Activated T-helper 1 cell treated with anti-CD3 and anti-CD28 coated beads, Interleukin-12 subunit alpha, Interleukin-12 subunit beta, Interleukin-2, Interleukin-4 antibody, amounts not matched to agents 30 ng/mL and 10 ng/mL and 1 ng/mL, durations not matched to agents 14 hours and 24 hours and 36 hours (primary cell): ENCODE measurements at regions not wholly inside any gene's neighbourhood (a gene's known extent, or its start where the extent isn't known, plus 50 kb on each side); places are given as distances from the start of the nearest gene placed in this dataset.
A peak's percentile ranks its signal among the peaks of the same experiment; 100 is the strongest.
"Not testable (repeated sequence)": the region's sequence is repeated elsewhere in the genome, so short reads cannot be mapped to it uniquely, and the experiment has no call there.

Experiments
- DNase-seq: peaks from one replicate; pipeline ENCODE4 v3.0.0; 2021; ENCODE audit warnings: low spot score
- H3K27ac Mint-ChIP-seq: one replicate; pipeline ENCODE4 v1.8.0; 2021; ENCODE audit warnings: mild to moderate bottlenecking, mixed read lengths
- H3K27me3 Mint-ChIP-seq: one replicate; pipeline ENCODE4 v1.8.0; 2022; ENCODE audit warnings: mild to moderate bottlenecking, moderate library complexity, mixed read lengths; ENCODE audit not compliant: insufficient read depth
- H3K36me3 Mint-ChIP-seq: one replicate; pipeline ENCODE4 v1.8.0; 2021; ENCODE audit warnings: low read depth, mixed read lengths
- H3K4me1 Mint-ChIP-seq: one replicate; pipeline ENCODE4 v1.8.0; 2021; ENCODE audit warnings: low read depth, mixed read lengths
- H3K4me3 Mint-ChIP-seq: one replicate; pipeline ENCODE4 v1.8.0; 2021; ENCODE audit warnings: mild to moderate bottlenecking, moderate library complexity, mixed read lengths
- H3K9me3 Mint-ChIP-seq: one replicate; pipeline ENCODE4 v1.8.0; 2021; ENCODE audit warnings: mixed read lengths
- intact Hi-C: fragments of 100-400 bp; cut with micrococcal nuclease; formaldehyde crosslinking; loops from one replicate; pipeline ENCODE4 v1.15.1; 2024

DNA sequence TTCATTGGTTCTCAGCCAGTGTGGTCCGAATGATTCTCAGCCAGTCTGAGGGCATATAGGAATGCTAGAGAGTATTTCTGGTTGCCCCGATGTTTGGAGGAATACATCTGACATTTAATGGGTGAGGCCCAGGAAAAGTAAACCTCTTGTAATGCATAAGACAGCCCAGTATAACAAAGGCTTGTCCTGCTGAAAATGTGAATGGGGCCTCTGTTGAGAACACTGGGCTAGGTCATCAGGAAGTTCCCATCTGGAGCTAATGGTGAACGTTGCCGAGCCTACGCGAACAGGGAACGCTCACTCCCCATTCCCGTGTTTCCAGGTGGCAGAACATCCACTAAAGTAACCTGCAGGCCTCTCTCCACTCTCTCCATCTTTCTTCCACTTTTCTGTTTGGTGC is 132.0 kb upstream of the CLNK start:
- peaks cover 12% of the 10 kb centered on the region for H3K9me3 Mint-ChIP-seq
- H3K4me1 Mint-ChIP-seq, result no peaks in the 10 kb centered on the region
- no peak for DNase-seq
- H3K27ac Mint-ChIP-seq, result no peak overlapping the region
- no peak overlapping the region for H3K4me3 Mint-ChIP-seq
- H3K36me3 Mint-ChIP-seq, result peaks cover 2% of the 10 kb centered on the region
- H3K27me3 Mint-ChIP-seq, result no peaks in the 10 kb centered on the region
- intact Hi-C loops, result no loop called here

DNA sequence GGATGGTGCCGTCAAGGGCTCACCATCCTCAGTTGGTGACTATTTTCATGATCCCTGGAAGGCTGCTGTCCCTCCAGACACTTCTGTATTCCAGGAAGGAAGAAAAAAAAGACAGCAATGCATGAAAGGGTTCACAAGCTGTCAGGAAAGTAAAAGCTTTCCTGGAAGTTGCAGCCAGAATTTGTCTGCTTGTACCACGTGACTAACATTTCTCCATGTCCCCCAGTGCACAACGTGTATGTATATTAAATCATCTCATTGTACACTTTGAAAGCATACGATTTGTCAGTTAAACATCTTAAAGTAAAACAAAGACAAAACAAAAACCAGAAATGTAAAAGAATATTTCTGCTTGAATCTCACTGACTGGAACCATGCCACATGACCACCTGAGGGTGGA is 127.4 kb upstream of the CLNK start:
- intact Hi-C loops, result loop anchor here (5.0 kb wide), 1 partner anchor 80 kb away; no protein-coding TSS in a partner anchor
- H3K27ac Mint-ChIP-seq, result no peak overlapping the region
- no peak for DNase-seq
- H3K4me3 Mint-ChIP-seq, result no peak overlapping the region
- H3K36me3 Mint-ChIP-seq, result peaks cover 2% of the 10 kb centered on the region
- no peaks in the 10 kb centered on the region for H3K4me1 Mint-ChIP-seq
- no peaks in the 10 kb centered on the region for H3K27me3 Mint-ChIP-seq
- peaks cover 27% of the 10 kb centered on the region for H3K9me3 Mint-ChIP-seq

DNA sequence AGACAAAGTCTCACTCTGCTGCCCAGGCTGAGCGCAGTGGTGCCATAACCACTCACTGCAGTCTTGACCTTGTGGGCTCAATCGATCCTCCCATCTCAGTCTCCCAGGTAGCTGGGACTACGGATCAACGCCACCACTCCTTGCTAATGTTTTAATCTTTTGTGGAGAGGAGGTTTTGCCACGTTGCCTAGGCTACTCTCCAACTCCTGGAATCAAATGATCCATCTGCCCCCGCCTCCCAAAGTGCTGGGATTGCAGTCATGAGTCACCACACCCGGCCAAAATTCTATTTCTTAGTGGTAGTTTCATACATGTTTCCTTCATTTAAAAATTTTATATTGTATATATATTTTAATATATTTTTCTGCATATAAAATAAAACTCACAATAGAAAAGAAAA is 125.8 kb upstream of the CLNK start:
- Mint-ChIP-seq H3K27me3 (no peaks in the 10 kb centered on the region), H3K9me3 (peaks cover 34% of the 10 kb centered on the region), H3K27ac (no peak overlapping the region), H3K36me3 (peaks cover 2% of the 10 kb centered on the region), H3K4me3 (no peak overlapping the region), H3K4me1 (peaks cover 6% of the 10 kb centered on the region)
- DNase-seq, result no peak
- intact Hi-C loops, result loop anchor here (5.0 kb wide), 1 partner anchor 78 kb away; no protein-coding TSS in a partner anchor

DNA sequence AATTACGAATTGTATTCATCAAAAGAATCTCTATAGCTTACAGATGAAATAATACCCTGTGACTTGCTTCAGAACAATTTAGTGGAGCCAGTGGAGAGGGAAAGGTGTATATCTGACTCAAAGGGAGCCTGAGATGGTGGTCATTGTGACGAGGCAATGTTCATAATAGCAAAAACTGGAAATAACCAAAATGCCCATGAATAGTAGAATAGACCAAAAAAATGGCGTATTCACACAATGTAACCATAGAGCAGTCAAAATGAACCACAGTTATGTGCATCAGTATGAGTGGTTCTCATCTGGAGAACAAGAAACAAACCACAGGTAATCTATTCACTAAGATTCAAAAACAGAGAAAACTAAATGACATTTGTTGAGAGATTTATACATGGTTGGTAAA is 125.3 kb upstream of the CLNK start:
- Mint-ChIP-seq H3K4me1 (peaks cover 7% of the 10 kb centered on the region), H3K27ac (no peak overlapping the region), H3K9me3 (peaks cover 35% of the 10 kb centered on the region), H3K27me3 (no peaks in the 10 kb centered on the region), H3K4me3 (no peak overlapping the region), H3K36me3 (peaks cover 2% of the 10 kb centered on the region)
- intact Hi-C loops, result loop anchor here (5.0 kb wide), 2 partner anchors 42 to 78 kb away; no protein-coding TSS in a partner anchor
- no peak for DNase-seq

DNA sequence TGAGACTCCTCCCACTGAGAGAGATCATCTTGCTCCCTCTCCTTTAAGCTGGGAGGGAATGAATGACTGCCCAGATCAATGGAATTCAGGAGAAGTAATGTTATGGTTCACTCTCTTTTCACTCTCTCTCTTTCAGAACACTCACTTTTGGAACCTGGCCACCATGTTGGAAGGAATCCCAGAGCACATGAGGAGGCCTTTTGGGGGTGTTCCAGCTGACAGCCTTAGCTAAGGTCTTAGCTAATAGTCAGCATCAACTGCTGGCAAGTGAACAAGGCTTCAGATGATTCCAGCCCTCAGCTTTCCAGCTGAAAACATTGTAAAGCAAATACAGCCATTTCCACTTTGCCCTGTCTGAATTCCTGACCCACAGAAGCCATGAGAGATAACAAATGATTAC is 124.0 kb upstream of the CLNK start:
- DNase-seq, result no peak
- intact Hi-C loops, result loop anchor here (5.0 kb wide), 1 partner anchor 44 kb away; no protein-coding TSS in a partner anchor
- H3K36me3 Mint-ChIP-seq, result no peaks in the 10 kb centered on the region
- peaks cover 26% of the 10 kb centered on the region for H3K9me3 Mint-ChIP-seq
- peaks cover 7% of the 10 kb centered on the region for H3K4me1 Mint-ChIP-seq
- H3K27me3 Mint-ChIP-seq, result peaks cover 2% of the 10 kb centered on the region
- H3K27ac Mint-ChIP-seq, result no peak overlapping the region
- no peak overlapping the region for H3K4me3 Mint-ChIP-seq

DNA sequence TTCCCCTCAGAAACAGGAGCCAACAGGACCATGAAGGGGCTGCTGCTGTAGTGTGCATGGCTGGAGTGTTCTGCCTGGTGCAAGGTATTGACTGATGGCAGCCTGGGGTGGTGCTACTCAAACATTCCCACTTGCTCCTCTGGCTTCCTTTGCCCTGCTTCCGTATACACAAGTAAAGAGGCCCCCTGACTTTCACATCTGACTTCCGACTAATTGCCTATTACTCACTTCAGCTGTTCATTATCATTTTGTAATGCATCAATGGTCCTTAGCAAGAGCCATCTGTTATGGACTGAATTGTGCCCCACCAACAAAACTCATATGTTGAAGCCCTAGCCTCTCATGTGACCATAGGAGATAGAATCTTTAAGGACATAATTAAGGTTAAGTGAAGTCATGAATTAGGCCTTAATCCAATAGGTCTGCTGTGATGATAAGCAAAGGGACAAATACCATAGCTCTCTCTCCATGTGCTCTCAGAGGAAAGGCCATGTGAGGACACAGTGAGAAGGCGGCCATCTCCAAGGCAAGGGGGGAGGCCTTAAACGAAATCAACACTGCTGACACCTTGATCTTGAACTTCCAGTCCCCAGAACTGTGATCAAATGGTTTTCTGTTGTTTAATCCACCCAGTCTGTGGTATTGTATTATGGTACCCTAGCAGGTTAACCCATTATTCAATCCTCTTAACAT is 122.5 kb upstream of the CLNK start:
- Mint-ChIP-seq H3K4me1 (peaks cover 7% of the 10 kb centered on the region), H3K9me3 (peaks cover 23% of the 10 kb centered on the region), H3K27ac (no peak overlapping the region), H3K36me3 (no peaks in the 10 kb centered on the region), H3K27me3 (peaks cover 2% of the 10 kb centered on the region), H3K4me3 (no peak overlapping the region)
- intact Hi-C loops, result loop anchor here (5.0 kb wide), 1 partner anchor 45 kb away; no protein-coding TSS in a partner anchor
- DNase-seq, result no peak

DNA sequence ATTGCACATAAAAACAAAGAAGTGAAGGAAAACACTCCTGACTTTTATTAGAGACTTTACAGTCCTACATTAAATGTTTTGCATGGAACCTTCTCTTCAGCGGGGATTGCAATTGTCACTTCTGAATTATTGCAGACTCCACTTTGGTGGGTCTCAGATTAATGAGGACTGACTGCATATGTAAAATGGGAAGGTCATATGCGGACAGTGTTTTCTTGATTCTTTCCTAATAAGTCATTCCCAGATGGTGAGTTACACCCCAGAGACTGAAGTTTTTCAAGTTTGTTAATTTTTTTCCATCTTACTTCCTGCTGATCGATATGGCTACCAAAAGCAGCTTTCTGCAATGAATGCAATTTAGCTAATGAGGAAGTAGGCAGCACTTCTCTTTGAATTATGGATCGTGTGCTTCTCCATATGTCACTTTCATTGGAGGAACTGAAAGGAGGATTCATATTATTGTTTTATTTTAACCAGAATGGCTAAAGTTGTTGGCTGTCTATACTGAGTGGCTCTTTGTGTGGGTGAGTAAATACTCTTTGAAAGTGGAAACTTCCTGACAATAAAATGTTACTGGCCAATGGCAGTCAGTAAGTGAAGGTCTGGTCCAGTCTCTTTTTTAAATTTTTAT is 119.3 kb upstream of the CLNK start:
- intact Hi-C loops, result no loop called here
- Mint-ChIP-seq H3K4me1 (peaks cover 7% of the 10 kb centered on the region), H3K9me3 (peaks cover 22% of the 10 kb centered on the region), H3K27ac (no peak overlapping the region), H3K36me3 (no peaks in the 10 kb centered on the region), H3K27me3 (peaks cover 2% of the 10 kb centered on the region), H3K4me3 (no peak overlapping the region)
- DNase-seq, result no peak

DNA sequence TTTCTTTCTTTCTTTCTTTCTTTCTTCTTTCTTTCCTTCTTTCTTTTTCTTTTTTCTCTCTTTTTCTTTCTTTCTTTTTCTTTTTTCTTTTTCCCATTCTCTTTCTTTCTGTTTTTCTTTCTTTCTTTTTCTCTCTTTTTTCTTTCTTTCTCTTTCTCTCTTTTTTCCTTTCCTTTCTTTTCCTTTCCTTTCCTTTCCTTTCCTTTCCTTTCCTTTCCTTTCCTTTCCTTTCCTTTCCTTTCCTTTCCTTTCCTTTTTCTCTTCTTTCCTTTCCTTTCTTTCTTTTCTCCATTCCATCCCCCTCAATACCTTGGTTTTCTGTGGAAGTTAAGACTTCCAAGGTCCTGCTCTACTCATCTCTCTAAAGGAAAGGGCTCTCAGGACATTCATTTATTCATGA is 102.8 kb upstream of the CLNK start:
- peaks cover 8% of the 10 kb centered on the region for H3K9me3 Mint-ChIP-seq
- intact Hi-C loops, result no loop called here
- peaks cover 4% of the 10 kb centered on the region for H3K27me3 Mint-ChIP-seq
- no peak overlapping the region for H3K4me3 Mint-ChIP-seq
- peaks cover 13% of the 10 kb centered on the region for H3K4me1 Mint-ChIP-seq
- no peak overlapping the region for H3K27ac Mint-ChIP-seq
- no peaks in the 10 kb centered on the region for H3K36me3 Mint-ChIP-seq
- DNase-seq, result no peak

DNA sequence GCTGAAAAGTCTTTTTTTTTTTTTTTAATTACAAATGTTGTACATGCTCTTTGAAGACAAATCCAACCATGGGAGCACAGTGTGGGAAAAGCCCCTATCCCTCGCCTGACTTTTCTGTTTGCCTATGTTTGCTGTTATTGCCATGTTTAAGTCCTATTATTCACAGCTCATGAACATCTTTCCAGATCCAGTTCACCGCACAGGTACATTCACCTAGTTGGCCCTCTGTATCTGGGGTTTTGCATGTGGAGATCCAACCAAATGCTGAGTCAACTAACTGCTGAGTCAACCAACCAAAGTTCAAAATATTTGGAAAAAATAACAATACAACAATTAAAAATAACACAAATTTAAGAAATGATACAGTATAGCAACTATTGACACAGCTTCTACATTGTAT is 100.1 kb upstream of the CLNK start:
- Mint-ChIP-seq H3K36me3 (no peaks in the 10 kb centered on the region), H3K27ac (no peak overlapping the region), H3K4me3 (no peak overlapping the region), H3K27me3 (peaks cover 4% of the 10 kb centered on the region), H3K9me3 (peaks cover 4% of the 10 kb centered on the region), H3K4me1 (peaks cover 21% of the 10 kb centered on the region)
- no peak for DNase-seq
- intact Hi-C loops, result no loop called here

DNA sequence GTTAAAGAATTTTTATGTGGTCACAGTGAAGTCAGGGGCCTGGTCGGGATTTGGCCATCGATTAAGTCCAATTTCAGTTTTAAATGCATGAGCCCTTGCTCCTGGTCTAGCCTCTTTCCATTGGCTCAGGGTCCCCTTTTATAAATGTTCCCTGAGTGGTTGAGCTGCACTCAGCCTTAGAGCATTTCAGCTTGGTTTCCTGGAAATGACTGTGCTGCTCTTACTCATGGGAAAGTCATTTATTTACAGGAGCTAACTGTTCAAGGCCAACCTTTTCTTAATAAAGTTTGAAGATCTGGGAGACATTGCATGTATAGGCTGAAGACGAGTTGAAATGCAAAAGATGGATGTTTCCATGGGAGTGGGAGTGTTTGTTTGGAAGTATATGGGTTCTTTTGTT is 98.8 kb upstream of the CLNK start:
- DNase-seq, result no peak
- Mint-ChIP-seq H3K27me3 (peaks cover 4% of the 10 kb centered on the region), H3K27ac (peak overlapping the region; percentile 71), H3K9me3 (peaks cover 4% of the 10 kb centered on the region), H3K4me1 (peaks cover 21% of the 10 kb centered on the region), H3K36me3 (no peaks in the 10 kb centered on the region), H3K4me3 (no peak overlapping the region)
- intact Hi-C loops, result loop anchor here (2.0 kb wide), 1 partner anchor 51 kb away; no protein-coding TSS in a partner anchor

DNA sequence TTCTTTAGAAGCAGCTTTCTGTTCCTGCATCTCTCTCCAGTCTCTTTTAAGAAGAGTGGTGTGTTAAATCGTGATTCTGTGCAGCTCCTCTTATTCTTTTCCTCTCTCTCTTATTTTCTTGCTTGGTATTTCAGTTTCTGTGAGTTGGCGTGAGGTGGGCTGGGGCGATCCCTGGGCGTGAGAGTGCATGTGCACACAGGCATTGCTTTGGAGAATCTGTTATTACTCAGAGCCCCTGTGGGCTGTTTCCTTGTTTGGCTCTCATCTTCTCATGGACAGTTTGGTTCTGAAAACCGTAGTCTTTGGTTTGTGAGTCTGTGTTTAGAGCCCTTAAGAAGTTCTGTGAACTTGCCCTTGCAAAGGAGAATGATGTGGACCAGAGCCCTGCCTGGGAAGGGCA is 97.2 kb upstream of the CLNK start:
- H3K36me3 Mint-ChIP-seq, result no peaks in the 10 kb centered on the region
- peaks cover 4% of the 10 kb centered on the region for H3K27me3 Mint-ChIP-seq
- peaks cover 2% of the 10 kb centered on the region for H3K9me3 Mint-ChIP-seq
- peak overlapping the region; percentile 3 for H3K27ac Mint-ChIP-seq
- no peak for DNase-seq
- H3K4me3 Mint-ChIP-seq, result no peak overlapping the region
- intact Hi-C loops, result loop anchor here (2.0 kb wide), 1 partner anchor 49 kb away; no protein-coding TSS in a partner anchor
- peaks cover 21% of the 10 kb centered on the region for H3K4me1 Mint-ChIP-seq

DNA sequence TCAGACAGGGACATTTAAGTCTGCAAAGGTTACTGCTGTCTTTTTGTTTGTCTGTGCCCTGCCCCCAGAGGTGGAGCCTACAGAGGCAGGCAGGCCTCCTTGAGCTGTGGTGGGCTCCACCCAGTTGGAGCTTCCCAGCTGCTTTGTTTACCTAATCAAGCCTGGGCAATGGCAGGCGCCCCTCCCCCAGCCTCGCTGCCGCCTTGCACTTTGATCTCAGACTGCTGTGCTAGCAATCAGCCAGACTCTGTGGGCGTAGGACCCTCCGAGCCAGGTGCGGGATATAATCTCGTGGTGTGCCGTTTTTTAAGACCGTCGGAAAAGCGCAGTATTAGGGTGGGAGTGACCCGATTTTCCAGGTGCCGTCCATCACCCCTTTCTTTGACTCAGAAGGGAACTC is 96.2 kb upstream of the CLNK start:
- H3K27ac Mint-ChIP-seq, intact Hi-C loops, H3K27me3 Mint-ChIP-seq, DNase-seq, H3K36me3 Mint-ChIP-seq, H3K9me3 Mint-ChIP-seq, H3K4me3 Mint-ChIP-seq: not testable (repeated sequence)
- peaks cover 21% of the 10 kb centered on the region for H3K4me1 Mint-ChIP-seq

DNA sequence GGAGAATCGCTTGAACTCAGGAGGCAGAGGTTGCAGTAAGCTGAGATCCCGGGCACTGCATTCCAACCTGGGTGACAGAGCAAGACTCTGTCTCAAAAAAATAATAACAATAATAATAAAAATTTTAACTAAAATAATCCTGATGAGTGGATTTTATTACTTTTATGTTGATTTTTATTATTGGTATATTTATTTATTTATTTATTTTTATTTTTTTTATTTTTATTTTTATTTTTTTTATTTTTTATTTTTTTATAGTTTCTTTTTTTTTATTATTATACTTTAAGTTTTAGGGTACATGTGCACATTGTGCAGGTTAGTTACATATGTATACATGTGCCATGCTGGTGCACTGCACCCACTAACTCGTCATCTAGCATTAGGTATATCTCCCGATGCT is 90.6 kb upstream of the CLNK start:
- H3K9me3 Mint-ChIP-seq, H3K36me3 Mint-ChIP-seq, H3K27ac Mint-ChIP-seq, DNase-seq, H3K27me3 Mint-ChIP-seq, H3K4me1 Mint-ChIP-seq, H3K4me3 Mint-ChIP-seq, intact Hi-C loops: not testable (repeated sequence)
